Muscle layer of duodenum (tissue), 2 donors: ENCODE measurements at regions not wholly inside any gene's neighbourhood (a gene's known extent, or its start where the extent isn't known, plus 50 kb on each side); places are given as distances from the start of the nearest gene placed in this dataset.

Experiments
- H3K27ac ChIP-seq: one replicate; pipeline ENCODE4 v1.7.0; 2013; ENCODE audit warnings: mild to moderate bottlenecking, low read length
- H3K27me3 ChIP-seq: one replicate; pipeline ENCODE4 v1.7.0; 2013; ENCODE audit warnings: low read depth, mild to moderate bottlenecking, control low read depth, low read length
- H3K36me3 ChIP-seq, 2 donors: one replicate each; pipeline ENCODE4 v1.7.0; 2013; ENCODE audit warnings: low read length in 2 of 2, control low read depth in 1 of 2, mild to moderate bottlenecking in 1 of 2; ENCODE audit not compliant: insufficient read depth in 2 of 2, control insufficient read depth in 1 of 2
- H3K4me1 ChIP-seq, 2 donors: one replicate each; pipeline ENCODE4 v1.7.0; 2013; ENCODE audit warnings: low read length in 2 of 2, mild to moderate bottlenecking in 2 of 2, control low read depth in 1 of 2, moderate library complexity in 1 of 2; ENCODE audit not compliant: insufficient read depth in 2 of 2, control insufficient read depth in 1 of 2
- H3K4me3 ChIP-seq, 2 donors: one replicate each; pipeline ENCODE4 v1.7.0; 2013; ENCODE audit warnings: low read length in 2 of 2, low read depth in 1 of 2, mild to moderate bottlenecking in 1 of 2
- H3K9me3 ChIP-seq, 2 donors: one replicate each; pipeline ENCODE4 v1.7.0; 2013; ENCODE audit warnings: low read length in 2 of 2, control low read depth in 1 of 2, mild to moderate bottlenecking in 1 of 2; ENCODE audit not compliant: control insufficient read depth in 1 of 2
- donor health status: healthy.

- Histone ChIP-seq H3K4me1 (no peaks in the 10 kb centered on the region), H3K4me3 (no peak overlapping the region), H3K9me3 (peaks cover 0 to 21% of the 10 kb centered on the region in 2 donors), H3K27ac (no peak overlapping the region), H3K36me3 (no peaks in the 10 kb centered on the region), H3K27me3 (no peaks in the 10 kb centered on the region)
Measured at GRCh38 chr10:108783897-108784296, 1139.4 kb downstream of the XPNPEP1 start.

GRCh38 chr10:108782411-108782810, 1140.9 kb downstream of the XPNPEP1 start:
- H3K36me3 ChIP-seq: no peaks in the 10 kb centered on the region
- no peaks in the 10 kb centered on the region for H3K27me3 ChIP-seq
- no peak overlapping the region for H3K27ac ChIP-seq
- H3K9me3 ChIP-seq: peaks cover 0 to 21% of the 10 kb centered on the region in 2 donors
- H3K4me1 ChIP-seq: no peaks in the 10 kb centered on the region
- H3K4me3 ChIP-seq: no peak overlapping the region

GRCh38 chr10:108779501-108779900, 1143.8 kb downstream of the XPNPEP1 start:
- H3K4me1 ChIP-seq: no peaks in the 10 kb centered on the region
- no peak overlapping the region for H3K4me3 ChIP-seq
- H3K27me3 ChIP-seq: no peaks in the 10 kb centered on the region
- H3K27ac ChIP-seq: no peak overlapping the region
- H3K36me3 ChIP-seq: no peaks in the 10 kb centered on the region
- H3K9me3 ChIP-seq: peaks cover 0 to 12% of the 10 kb centered on the region in 2 donors

- Histone ChIP-seq H3K27ac (no peak overlapping the region), H3K4me1 (no peaks in the 10 kb centered on the region), H3K36me3 (no peaks in the 10 kb centered on the region), H3K27me3 (no peaks in the 10 kb centered on the region), H3K9me3 (no peaks in the 10 kb centered on the region), H3K4me3 (no peak overlapping the region)
Measured at GRCh38 chr10:108775911-108776475, 1147.3 kb downstream of the XPNPEP1 start.

GRCh38 chr10:108771106-108771505, 1152.2 kb downstream of the XPNPEP1 start:
- Histone ChIP-seq H3K27ac (no peak overlapping the region), H3K27me3 (no peaks in the 10 kb centered on the region)

GRCh38 chr10:108765794-108766193, 1157.5 kb downstream of the XPNPEP1 start:
- no peaks in the 10 kb centered on the region for H3K27me3 ChIP-seq
- H3K36me3 ChIP-seq: no peaks in the 10 kb centered on the region
- H3K9me3 ChIP-seq: no peaks in the 10 kb centered on the region
- H3K4me3 ChIP-seq: no peak overlapping the region
- no peaks in the 10 kb centered on the region for H3K4me1 ChIP-seq
- no peak overlapping the region for H3K27ac ChIP-seq

More at GRCh38 chr10:108771106-108771505, 1152.2 kb downstream of the XPNPEP1 start:
- Histone ChIP-seq H3K4me1 (no peaks in the 10 kb centered on the region), H3K4me3 (no peak overlapping the region), H3K36me3 (no peaks in the 10 kb centered on the region), H3K9me3 (no peaks in the 10 kb centered on the region)

GRCh38 chr10:108757946-108758345, 1165.4 kb downstream of the XPNPEP1 start:
- Histone ChIP-seq H3K4me1 (no peaks in the 10 kb centered on the region), H3K4me3 (no peak overlapping the region), H3K9me3 (no peaks in the 10 kb centered on the region), H3K27ac (no peak overlapping the region), H3K36me3 (no peaks in the 10 kb centered on the region), H3K27me3 (no peaks in the 10 kb centered on the region)

- no peak overlapping the region for H3K4me3 ChIP-seq
Measured at GRCh38 chr10:108755646-108756045, 1167.7 kb downstream of the XPNPEP1 start.

GRCh38 chr10:108753326-108753725, 1170.0 kb downstream of the XPNPEP1 start:
- Histone ChIP-seq H3K36me3 (no peaks in the 10 kb centered on the region), H3K4me3 (no peak overlapping the region), H3K9me3 (no peaks in the 10 kb centered on the region), H3K27me3 (no peaks in the 10 kb centered on the region), H3K27ac (no peak overlapping the region), H3K4me1 (no peaks in the 10 kb centered on the region)

More at GRCh38 chr10:108755646-108756045, 1167.7 kb downstream of the XPNPEP1 start:
- no peak overlapping the region for H3K27ac ChIP-seq
- no peaks in the 10 kb centered on the region for H3K27me3 ChIP-seq
- H3K36me3 ChIP-seq: no peaks in the 10 kb centered on the region
- H3K9me3 ChIP-seq: no peaks in the 10 kb centered on the region
- no peaks in the 10 kb centered on the region for H3K4me1 ChIP-seq

GRCh38 chr10:108749042-108749441, 1174.3 kb downstream of the XPNPEP1 start:
- Histone ChIP-seq H3K27me3 (no peaks in the 10 kb centered on the region), H3K4me3 (no peak overlapping the region), H3K36me3 (no peaks in the 10 kb centered on the region), H3K4me1 (no peaks in the 10 kb centered on the region), H3K9me3 (no peaks in the 10 kb centered on the region), H3K27ac (no peak overlapping the region)

- Histone ChIP-seq H3K9me3 (peaks cover 0 to 8% of the 10 kb centered on the region in 2 donors), H3K36me3 (no peaks in the 10 kb centered on the region), H3K4me1 (no peaks in the 10 kb centered on the region), H3K4me3 (no peak overlapping the region), H3K27ac (no peak overlapping the region), H3K27me3 (no peaks in the 10 kb centered on the region)
Measured at GRCh38 chr10:108736111-108736510, 1187.2 kb downstream of the XPNPEP1 start.

- Histone ChIP-seq H3K27ac (no peak overlapping the region), H3K4me1 (no peaks in the 10 kb centered on the region), H3K27me3 (no peaks in the 10 kb centered on the region), H3K9me3 (peaks cover 0 to 8% of the 10 kb centered on the region in 2 donors), H3K4me3 (no peak overlapping the region), H3K36me3 (no peaks in the 10 kb centered on the region)
Measured at GRCh38 chr10:108735380-108735779, 1187.9 kb downstream of the XPNPEP1 start.
